ENCODE measurements at regions not wholly inside any gene's neighbourhood (a gene's known extent, or its start where the extent isn't known, plus 50 kb on each side); places are given as distances from the start of the nearest gene placed in this dataset.
A peak's percentile ranks its signal among the peaks of the same experiment; 100 is the strongest.

GRCh38 chr4:8688041-8688907, 95.7 kb downstream of the CPZ start:
- no peaks in the 10 kb centered on the region for H3K79me1 ChIP-seq (ENCODE audit: low read depth, low read length)
- H3K9ac ChIP-seq (ENCODE audit: low read depth, low read length, poor library complexity): peak overlapping the region; percentile 47
- peak overlapping the region; percentile 43 for H3K14ac ChIP-seq (ENCODE audit: low read length)
- peaks cover 0 to 2% of the 10 kb centered on the region in 2 donors for H3K9me3 ChIP-seq (replicated peaks in 1 of 2; ENCODE audit: control insufficient read depth in 2 of 2, insufficient read depth in 1 of 2, low read depth in 1 of 2, low read length in 2 of 2)
- no peak overlapping the region for H4K91ac ChIP-seq (ENCODE audit: low read depth, low read length, poor library complexity)
- H3K4me3 ChIP-seq (ENCODE audit: low read length in 2 of 2): peak overlapping the region in 1 of 2 donors; percentile 13
- no peak overlapping the region for H2BK15ac ChIP-seq (ENCODE audit: low read length)
- peak; percentile 59 for DNase-seq (ENCODE audit: low spot score)
- H2BK12ac ChIP-seq (ENCODE audit: low read length): no peak overlapping the region
- no peak overlapping the region for H3K27ac ChIP-seq (replicated peaks; ENCODE audit: low read length)
- H3K18ac ChIP-seq (ENCODE audit: low read length): peak overlapping the region; percentile 25
- no peak overlapping the region for H2AK5ac ChIP-seq (ENCODE audit: low read depth, low read length)
- H2AFZ ChIP-seq (ENCODE audit: low read length): no peak overlapping the region
- H3K4me2 ChIP-seq (ENCODE audit: insufficient read depth, low read length, poor library complexity, severe bottlenecking): peak overlapping the region; percentile 41
- H3K4ac ChIP-seq (ENCODE audit: low read length): no peak overlapping the region
- H3K4me1 ChIP-seq (ENCODE audit: control insufficient read depth in 2 of 2, insufficient read depth in 1 of 2, low read depth in 1 of 2, low read length in 2 of 2): peaks cover 0 to 4% of the 10 kb centered on the region in 2 donors
- H4K8ac ChIP-seq (ENCODE audit: low read depth, low read length): no peak overlapping the region
- H2BK5ac ChIP-seq (ENCODE audit: low read length): no peak overlapping the region
- WGBS, 2 donors (ENCODE audit: extremely low coverage in 2 of 2, insufficient read length in 2 of 2, insufficient replicate concordance in 1 of 2): no CpG with 5 or more reads among the region's 41 CpGs
- H3K27me3 ChIP-seq (ENCODE audit: control insufficient read depth in 3 of 3, insufficient read depth in 3 of 3, low read depth in 1 of 3, low read length in 3 of 3): peaks cover 0 to 20% (median 11%) of the 10 kb centered on the region in 3 experiments
- H3K23ac ChIP-seq (ENCODE audit: low read depth, low read length, poor library complexity): peak overlapping the region; percentile 94
- no peak overlapping the region for H2BK120ac ChIP-seq (ENCODE audit: low read depth, low read length)
- no peaks in the 10 kb centered on the region for H3K36me3 ChIP-seq (replicated peaks in 1 of 2; ENCODE audit: control insufficient read depth in 2 of 2, insufficient read depth in 2 of 2, low read length in 2 of 2)

GRCh38 chr4:8687083-8687482, 94.5 kb downstream of the CPZ start:
- no peak overlapping the region for H3K27ac ChIP-seq (replicated peaks; ENCODE audit: low read length)
- H4K8ac ChIP-seq (ENCODE audit: low read depth, low read length): no peak overlapping the region
- H3K4me3 ChIP-seq (ENCODE audit: low read length in 2 of 2): peak overlapping the region in 1 of 2 donors; percentile 46
- no peak overlapping the region for H2BK15ac ChIP-seq (ENCODE audit: low read length)
- H2BK120ac ChIP-seq (ENCODE audit: low read depth, low read length): no peak overlapping the region
- no peak overlapping the region for H3K14ac ChIP-seq (ENCODE audit: low read length)
- H2AFZ ChIP-seq (ENCODE audit: low read length): no peak overlapping the region
- H2BK5ac ChIP-seq (ENCODE audit: low read length): no peak overlapping the region
- no peak overlapping the region for H4K91ac ChIP-seq (ENCODE audit: low read depth, low read length, poor library complexity)
- H3K9ac ChIP-seq (ENCODE audit: low read depth, low read length, poor library complexity): peak overlapping the region; percentile 31
- no peaks in the 10 kb centered on the region for H3K79me1 ChIP-seq (ENCODE audit: low read depth, low read length)
- peaks cover 0 to 4% of the 10 kb centered on the region in 2 donors for H3K4me1 ChIP-seq (ENCODE audit: control insufficient read depth in 2 of 2, insufficient read depth in 1 of 2, low read depth in 1 of 2, low read length in 2 of 2)
- H3K4me2 ChIP-seq (ENCODE audit: insufficient read depth, low read length, poor library complexity, severe bottlenecking): no peak overlapping the region
- no peak overlapping the region for H3K4ac ChIP-seq (ENCODE audit: low read length)
- no peak overlapping the region for H2BK12ac ChIP-seq (ENCODE audit: low read length)
- H3K23ac ChIP-seq (ENCODE audit: low read depth, low read length, poor library complexity): peak overlapping the region; percentile 65
- WGBS, 2 donors (ENCODE audit: extremely low coverage in 2 of 2, insufficient read length in 2 of 2, insufficient replicate concordance in 1 of 2): 100% methylated on average over 1 of the region's 1 CpG; no CpG with 5 or more reads in 1 of the 2 donors
- no peak overlapping the region for H2AK5ac ChIP-seq (ENCODE audit: low read depth, low read length)
- no peaks in the 10 kb centered on the region for H3K36me3 ChIP-seq (replicated peaks in 1 of 2; ENCODE audit: control insufficient read depth in 2 of 2, insufficient read depth in 2 of 2, low read length in 2 of 2)
- peaks cover 0 to 20% (median 11%) of the 10 kb centered on the region in 3 experiments for H3K27me3 ChIP-seq (ENCODE audit: control insufficient read depth in 3 of 3, insufficient read depth in 3 of 3, low read depth in 1 of 3, low read length in 3 of 3)
- no peak for DNase-seq (ENCODE audit: low spot score)
- no peak overlapping the region for H3K18ac ChIP-seq (ENCODE audit: low read length)
- H3K9me3 ChIP-seq (replicated peaks in 1 of 2; ENCODE audit: control insufficient read depth in 2 of 2, insufficient read depth in 1 of 2, low read depth in 1 of 2, low read length in 2 of 2): peaks cover 0 to 2% of the 10 kb centered on the region in 2 donors

GRCh38 chr4:8685831-8686230, 93.3 kb downstream of the CPZ start:
- no CpG with 5 or more reads among the region's 6 CpGs for WGBS, 2 donors (ENCODE audit: extremely low coverage in 2 of 2, insufficient read length in 2 of 2, insufficient replicate concordance in 1 of 2)
- Histone ChIP-seq H3K4me3 (ENCODE audit: low read length in 2 of 2) (no peak overlapping the region), H3K36me3 (replicated peaks in 1 of 2; ENCODE audit: control insufficient read depth in 2 of 2, insufficient read depth in 2 of 2, low read length in 2 of 2) (no peaks in the 10 kb centered on the region), H3K79me1 (ENCODE audit: low read depth, low read length) (no peaks in the 10 kb centered on the region), H3K18ac (ENCODE audit: low read length) (peak overlapping the region; percentile 2), H2BK120ac (ENCODE audit: low read depth, low read length) (no peak overlapping the region), H3K4me1 (ENCODE audit: control insufficient read depth in 2 of 2, insufficient read depth in 1 of 2, low read depth in 1 of 2, low read length in 2 of 2) (peaks cover 0 to 4% of the 10 kb centered on the region in 2 donors), H2BK15ac (ENCODE audit: low read length) (no peak overlapping the region), H3K9me3 (replicated peaks in 1 of 2; ENCODE audit: control insufficient read depth in 2 of 2, insufficient read depth in 1 of 2, low read depth in 1 of 2, low read length in 2 of 2) (peaks cover 0 to 2% of the 10 kb centered on the region in 2 donors), H3K9ac (ENCODE audit: low read depth, low read length, poor library complexity) (peak overlapping the region; percentile 30), H2AK5ac (ENCODE audit: low read depth, low read length) (no peak overlapping the region), H2AFZ (ENCODE audit: low read length) (no peak overlapping the region), H4K91ac (ENCODE audit: low read depth, low read length, poor library complexity) (no peak overlapping the region), H4K8ac (ENCODE audit: low read depth, low read length) (no peak overlapping the region), H3K23ac (ENCODE audit: low read depth, low read length, poor library complexity) (peak overlapping the region; percentile 2), H3K4me2 (ENCODE audit: insufficient read depth, low read length, poor library complexity, severe bottlenecking) (no peak overlapping the region), H2BK5ac (ENCODE audit: low read length) (no peak overlapping the region), H2BK12ac (ENCODE audit: low read length) (no peak overlapping the region), H3K27ac (replicated peaks; ENCODE audit: low read length) (no peak overlapping the region), H3K27me3 (ENCODE audit: control insufficient read depth in 3 of 3, insufficient read depth in 3 of 3, low read depth in 1 of 3, low read length in 3 of 3) (peaks cover 0 to 20% (median 11%) of the 10 kb centered on the region in 3 experiments), H3K4ac (ENCODE audit: low read length) (no peak overlapping the region), H3K14ac (ENCODE audit: low read length) (peak overlapping the region; percentile 91)
- DNase-seq (ENCODE audit: low spot score): no peak

GRCh38 chr4:8683462-8683861, 90.9 kb downstream of the CPZ start:
- H4K91ac ChIP-seq (ENCODE audit: low read depth, low read length, poor library complexity): no peak overlapping the region
- no peak overlapping the region for H3K4me2 ChIP-seq (ENCODE audit: insufficient read depth, low read length, poor library complexity, severe bottlenecking)
- no peak overlapping the region for H2AK5ac ChIP-seq (ENCODE audit: low read depth, low read length)
- no peak overlapping the region for H3K14ac ChIP-seq (ENCODE audit: low read length)
- H3K4ac ChIP-seq (ENCODE audit: low read length): no peak overlapping the region
- no peak overlapping the region for H2BK120ac ChIP-seq (ENCODE audit: low read depth, low read length)
- no peak overlapping the region for H2AFZ ChIP-seq (ENCODE audit: low read length)
- H3K18ac ChIP-seq (ENCODE audit: low read length): no peak overlapping the region
- WGBS, 2 donors (ENCODE audit: extremely low coverage in 2 of 2, insufficient read length in 2 of 2, insufficient replicate concordance in 1 of 2): 100% methylated on average over 2 of the region's 5 CpGs; no CpG with 5 or more reads in 1 of the 2 donors
- H2BK15ac ChIP-seq (ENCODE audit: low read length): no peak overlapping the region
- H4K8ac ChIP-seq (ENCODE audit: low read depth, low read length): no peak overlapping the region
- peaks cover 0 to 2% of the 10 kb centered on the region in 2 donors for H3K4me1 ChIP-seq (ENCODE audit: control insufficient read depth in 2 of 2, insufficient read depth in 1 of 2, low read depth in 1 of 2, low read length in 2 of 2)
- H3K36me3 ChIP-seq (replicated peaks in 1 of 2; ENCODE audit: control insufficient read depth in 2 of 2, insufficient read depth in 2 of 2, low read length in 2 of 2): no peaks in the 10 kb centered on the region
- no peak for DNase-seq (ENCODE audit: low spot score)
- H3K23ac ChIP-seq (ENCODE audit: low read depth, low read length, poor library complexity): no peak overlapping the region
- H3K9ac ChIP-seq (ENCODE audit: low read depth, low read length, poor library complexity): no peak overlapping the region
- H3K27ac ChIP-seq (replicated peaks; ENCODE audit: low read length): no peak overlapping the region
- no peak overlapping the region for H3K4me3 ChIP-seq (ENCODE audit: low read length in 2 of 2)
- H3K9me3 ChIP-seq (replicated peaks in 1 of 2; ENCODE audit: control insufficient read depth in 2 of 2, insufficient read depth in 1 of 2, low read depth in 1 of 2, low read length in 2 of 2): peaks cover 0 to 2% of the 10 kb centered on the region in 2 donors
- peaks cover 0 to 16% (median 4%) of the 10 kb centered on the region in 3 experiments for H3K27me3 ChIP-seq (ENCODE audit: control insufficient read depth in 3 of 3, insufficient read depth in 3 of 3, low read depth in 1 of 3, low read length in 3 of 3)
- no peaks in the 10 kb centered on the region for H3K79me1 ChIP-seq (ENCODE audit: low read depth, low read length)
- no peak overlapping the region for H2BK12ac ChIP-seq (ENCODE audit: low read length)
- H2BK5ac ChIP-seq (ENCODE audit: low read length): no peak overlapping the region

Data from neuronal stem cell (in vitro differentiated cells).